CD8-positive, alpha-beta memory T cell (primary cell): ENCODE measurements at regions not wholly inside any gene's neighbourhood (a gene's known extent, or its start where the extent isn't known, plus 50 kb on each side); places are given as distances from the start of the nearest gene placed in this dataset.

Source experiments
- CTCF ChIA-PET: fragments of 350-600 bp; sonication (Branson Sonifier 250); formaldehyde crosslinking; loops from one replicate; lab custom pipeline; 2021; ENCODE audit warnings: antibody characterized with exemption; lab: Charles Lee
- POLR2A ChIA-PET: fragments of 350-600 bp; sonication (Branson Sonifier 250); formaldehyde crosslinking; loops from one replicate; lab custom pipeline; 2021; ENCODE audit warnings: antibody characterized with exemption; lab: Charles Lee
- DNase-seq, 5 donors: peaks; one replicate each; pipeline versions ENCODE4 v3.0.0 to v3.0.0-alpha.2; 2020 to 2022; ENCODE audit warnings: mixed read lengths in 1 of 5
- H3K27ac ChIP-seq: one replicate; pipeline ENCODE4 v1.7.0; 2013; ENCODE audit warnings: low read depth, mild to moderate bottlenecking, low read length, moderate library complexity
- H3K27me3 ChIP-seq: 2 replicates; pipeline ENCODE4 v1.7.0; 2013; ENCODE audit warnings: low read length, mild to moderate bottlenecking; ENCODE audit not compliant: insufficient read depth, poor library complexity, severe bottlenecking
- H3K36me3 ChIP-seq: 2 replicates; pipeline ENCODE4 v1.7.0; 2013; ENCODE audit warnings: mild to moderate bottlenecking, low read length, moderate library complexity; ENCODE audit not compliant: insufficient read depth
- H3K4me1 ChIP-seq: 2 replicates; pipeline ENCODE4 v1.7.0; 2013; ENCODE audit warnings: mild to moderate bottlenecking, low read length, moderate library complexity; ENCODE audit not compliant: insufficient read depth
- H3K4me3 ChIP-seq: 2 replicates; pipeline ENCODE4 v1.7.0; 2013; ENCODE audit warnings: mild to moderate bottlenecking, low read length
- H3K9me3 ChIP-seq: 2 replicates; pipeline ENCODE4 v1.7.0; 2013; ENCODE audit warnings: mild to moderate bottlenecking, low read length
- H3K27ac Mint-ChIP-seq, 8 donors: one replicate each; pipeline ENCODE4 v1.8.0; 2020 to 2021; ENCODE audit warnings: mixed read lengths in 8 of 8, mild to moderate bottlenecking in 6 of 8, inconsistent platforms in 3 of 8, moderate library complexity in 3 of 8
- H3K27me3 Mint-ChIP-seq, 2 donors: one replicate each; pipeline ENCODE4 v1.8.0; 2020 to 2021; ENCODE audit warnings: mixed read lengths in 2 of 2, mild to moderate bottlenecking in 1 of 2, moderate library complexity in 1 of 2
- H3K36me3 Mint-ChIP-seq, 3 donors: one replicate each; pipeline ENCODE4 v1.8.0; 2020 to 2021; ENCODE audit warnings: mixed read lengths in 3 of 3, inconsistent platforms in 1 of 3, mild to moderate bottlenecking in 1 of 3
- H3K4me1 Mint-ChIP-seq, 3 donors: one replicate each; pipeline ENCODE4 v1.8.0; 2020 to 2021; ENCODE audit warnings: mixed read lengths in 3 of 3, inconsistent platforms in 1 of 3, mild to moderate bottlenecking in 1 of 3
- H3K4me3 Mint-ChIP-seq, 7 donors: one replicate each; pipeline ENCODE4 v1.8.0; 2020 to 2021; ENCODE audit warnings: mixed read lengths in 7 of 7, mild to moderate bottlenecking in 6 of 7, moderate library complexity in 4 of 7, inconsistent platforms in 2 of 7
- H3K9me3 Mint-ChIP-seq, 5 donors: one replicate each; pipeline ENCODE4 v1.8.0; 2020 to 2022; ENCODE audit warnings: mixed read lengths in 5 of 5, mild to moderate bottlenecking in 3 of 5, moderate library complexity in 2 of 5, inconsistent platforms in 1 of 5

DNA sequence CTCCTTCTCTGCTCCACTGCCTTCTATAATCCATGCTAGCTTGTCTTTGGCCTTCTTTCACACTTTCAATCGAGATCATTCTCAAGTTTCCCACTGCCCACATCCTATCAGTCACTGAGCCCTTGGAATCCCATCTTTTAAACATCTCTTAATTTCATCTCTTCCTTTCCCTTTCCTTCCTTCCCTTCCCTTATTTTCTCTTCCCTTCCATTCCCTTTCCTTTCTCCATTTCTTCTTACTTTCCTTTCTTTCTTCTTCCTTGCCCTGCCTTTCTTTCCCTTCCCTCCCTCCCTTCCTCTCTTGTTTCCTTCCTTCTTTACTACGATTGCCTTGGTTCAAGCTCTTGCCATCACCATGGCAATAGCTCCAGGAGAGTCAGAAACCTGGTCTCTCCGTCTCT, 183.8 kb downstream of the EMP1 start:
- Mint-ChIP-seq H3K4me1 (no peaks in the 10 kb centered on the region), H3K4me3 (no peak overlapping the region), H3K9me3 (no peaks in the 10 kb centered on the region), H3K27ac (no peak overlapping the region), H3K36me3 (no peaks in the 10 kb centered on the region), H3K27me3 (peaks cover 4 to 10% of the 10 kb centered on the region in 2 donors)
- no peaks in the 10 kb centered on the region for H3K27me3 ChIP-seq
- POLR2A ChIA-PET, result no interaction called here
- no peak for DNase-seq
- H3K9me3 ChIP-seq, result no peaks in the 10 kb centered on the region
- no peaks in the 10 kb centered on the region for H3K4me1 ChIP-seq
- no peak overlapping the region for H3K4me3 ChIP-seq
- no peak overlapping the region for H3K27ac ChIP-seq
- CTCF ChIA-PET, result no interaction called here
- no peaks in the 10 kb centered on the region for H3K36me3 ChIP-seq

DNA sequence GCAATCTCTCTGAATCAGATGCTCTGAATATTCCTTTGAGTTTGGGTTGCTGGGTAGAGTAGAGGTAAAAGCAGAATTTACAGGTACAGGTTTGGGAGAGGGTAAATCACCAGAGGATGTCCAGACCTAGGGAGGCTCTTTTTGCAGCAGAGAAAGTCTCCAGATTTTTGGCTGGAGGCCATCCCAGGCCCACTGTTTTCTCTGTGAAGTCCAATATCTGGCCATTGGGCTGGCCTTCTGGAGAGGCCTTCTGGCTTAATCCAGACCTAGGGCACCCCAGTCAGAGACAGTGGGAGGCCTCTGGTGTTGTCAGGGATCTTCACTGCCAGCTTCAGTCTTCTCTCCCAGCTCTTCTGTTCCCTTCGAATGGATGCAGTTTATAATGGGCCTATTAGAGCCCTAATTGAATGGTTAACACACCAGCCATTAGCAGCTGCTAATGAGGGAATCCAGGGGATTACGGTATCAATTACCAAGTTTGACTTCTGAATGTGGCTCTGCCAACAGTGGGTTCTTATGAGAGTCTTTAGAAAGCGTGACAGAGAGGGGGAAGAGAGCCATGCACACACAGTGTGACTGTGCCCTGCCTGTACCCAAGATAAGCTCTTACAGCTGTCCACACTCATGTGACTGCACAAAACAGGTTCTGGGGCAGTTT, 183.1 kb downstream of the EMP1 start:
- Mint-ChIP-seq H3K27ac (no peak overlapping the region), H3K36me3 (no peaks in the 10 kb centered on the region), H3K9me3 (no peaks in the 10 kb centered on the region), H3K27me3 (peaks cover 4 to 8% of the 10 kb centered on the region in 2 donors), H3K4me1 (no peaks in the 10 kb centered on the region), H3K4me3 (no peak overlapping the region)
- ChIA-PET CTCF (no interaction called here), POLR2A (no interaction called here)
- Histone ChIP-seq H3K27me3 (no peaks in the 10 kb centered on the region), H3K4me1 (no peaks in the 10 kb centered on the region), H3K27ac (no peak overlapping the region), H3K36me3 (no peaks in the 10 kb centered on the region), H3K9me3 (no peaks in the 10 kb centered on the region), H3K4me3 (no peak overlapping the region)
- no peak for DNase-seq

DNA sequence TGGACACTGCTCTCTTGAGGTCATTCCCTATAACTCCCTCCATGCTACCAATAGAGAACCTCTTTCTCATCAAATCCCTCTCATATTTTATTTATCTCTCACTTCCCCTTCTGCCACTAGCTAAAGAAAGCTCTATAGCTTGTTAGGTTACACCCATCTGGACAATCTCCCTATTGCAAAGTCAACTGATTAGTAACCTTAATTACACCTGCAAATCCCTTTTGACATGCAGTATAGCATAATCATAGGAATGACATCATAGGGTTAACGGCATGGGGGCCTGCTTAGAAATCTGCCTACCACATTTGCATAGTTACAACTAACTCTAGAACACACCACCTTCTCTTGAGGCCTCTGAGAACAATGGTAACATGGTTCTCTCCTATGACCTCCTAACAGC, 181.2 kb downstream of the EMP1 start:
- Histone ChIP-seq H3K27me3 (no peaks in the 10 kb centered on the region), H3K27ac (no peak overlapping the region), H3K4me3 (no peak overlapping the region), H3K36me3 (no peaks in the 10 kb centered on the region), H3K4me1 (no peaks in the 10 kb centered on the region), H3K9me3 (no peaks in the 10 kb centered on the region)
- no peak overlapping the region for H3K4me3 Mint-ChIP-seq
- ChIA-PET POLR2A (no interaction called here), CTCF (no interaction called here)
- H3K36me3 Mint-ChIP-seq, result no peaks in the 10 kb centered on the region
- H3K27me3 Mint-ChIP-seq, result peaks cover 0 to 4% of the 10 kb centered on the region in 2 donors
- H3K9me3 Mint-ChIP-seq, result no peaks in the 10 kb centered on the region
- no peak overlapping the region for H3K27ac Mint-ChIP-seq
- H3K4me1 Mint-ChIP-seq, result no peaks in the 10 kb centered on the region
- DNase-seq, result no peak

DNA sequence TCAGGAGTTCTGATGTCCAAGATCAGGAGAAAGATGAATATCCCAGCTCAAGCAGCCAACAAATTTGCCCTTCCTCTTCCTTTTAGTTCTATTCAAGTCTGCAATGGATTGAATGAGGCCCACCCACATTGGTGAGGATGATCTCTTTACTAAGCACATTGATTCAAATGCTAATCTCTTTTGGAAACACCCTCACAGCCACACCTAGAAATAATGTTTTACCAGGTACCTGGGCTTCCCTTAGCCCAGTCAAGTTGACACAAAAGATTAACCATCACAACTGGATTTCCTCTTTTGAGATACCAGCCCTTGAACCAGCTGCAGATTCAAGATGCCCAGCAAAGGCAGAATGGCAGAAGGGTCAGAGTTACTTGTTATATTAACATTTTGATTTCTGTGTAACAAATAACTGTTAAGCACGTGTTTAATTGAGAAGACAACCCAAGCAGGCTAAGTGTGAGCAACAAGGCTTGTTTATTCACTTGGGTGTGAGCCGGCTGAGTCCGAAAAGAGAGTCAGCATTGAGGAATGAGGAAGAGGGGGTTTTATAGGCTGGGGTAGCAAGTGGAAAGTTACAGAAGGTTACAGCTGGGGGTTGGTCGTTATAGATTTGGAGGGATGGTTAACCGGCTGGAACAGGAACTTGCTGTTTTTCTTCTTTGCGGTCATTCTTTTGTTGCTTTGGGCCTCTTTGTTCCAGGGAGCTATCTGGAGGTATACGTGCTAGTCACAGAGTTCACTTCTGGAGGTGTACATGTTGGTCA, 180.3 kb downstream of the EMP1 start:
- ChIA-PET CTCF (no interaction called here), POLR2A (no interaction called here)
- Histone ChIP-seq H3K9me3 (no peaks in the 10 kb centered on the region), H3K4me3 (no peak overlapping the region), H3K27me3 (no peaks in the 10 kb centered on the region), H3K27ac (no peak overlapping the region), H3K36me3 (no peaks in the 10 kb centered on the region), H3K4me1 (no peaks in the 10 kb centered on the region)
- no peaks in the 10 kb centered on the region for H3K4me1 Mint-ChIP-seq
- H3K9me3 Mint-ChIP-seq, result no peaks in the 10 kb centered on the region
- H3K36me3 Mint-ChIP-seq, result no peaks in the 10 kb centered on the region
- no peak for DNase-seq
- H3K27me3 Mint-ChIP-seq, result peaks cover 0 to 2% of the 10 kb centered on the region in 2 donors
- H3K4me3 Mint-ChIP-seq, result no peak overlapping the region
- H3K27ac Mint-ChIP-seq, result no peak overlapping the region

DNA sequence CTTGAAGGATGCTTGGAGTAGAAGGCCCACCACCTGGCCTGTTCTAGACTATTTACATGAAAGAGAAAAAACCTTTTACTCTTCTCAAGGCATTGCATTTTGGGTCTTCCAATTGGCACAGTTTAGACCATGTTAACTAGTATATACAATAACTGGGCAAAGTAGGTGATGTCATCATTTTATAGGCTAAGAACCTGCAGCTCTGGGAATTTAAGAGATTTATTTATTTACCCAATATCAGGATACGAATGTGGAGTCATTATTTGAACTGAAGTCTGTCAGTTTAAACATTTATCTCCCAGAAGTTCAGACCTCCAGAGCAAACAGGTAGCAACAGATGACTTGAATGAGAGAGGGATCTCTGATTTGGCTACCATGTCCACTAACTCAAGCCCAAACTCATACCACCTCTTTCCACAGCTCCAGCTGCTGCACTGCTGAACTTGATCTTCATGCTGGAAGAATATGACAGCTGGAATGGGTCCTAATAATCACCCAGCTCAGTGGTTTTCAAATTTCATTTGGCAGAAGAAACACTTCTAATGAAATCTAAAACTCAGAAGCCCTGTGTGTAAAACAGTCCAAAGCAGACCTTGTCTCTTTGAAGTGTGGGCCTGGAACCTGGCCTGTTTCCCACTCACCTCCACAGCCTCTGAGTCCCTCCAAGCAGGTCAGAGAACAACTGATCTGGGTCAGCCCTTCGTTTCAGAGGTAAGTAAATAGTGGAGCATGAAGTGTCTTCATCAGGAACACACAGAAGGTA, 179.2 kb downstream of the EMP1 start:
- CTCF ChIA-PET, result interaction anchor here (1.2 kb wide), 1 partner anchor 14 kb away, joined by 3 read pairs; no protein-coding TSS in a partner anchor
- Mint-ChIP-seq H3K4me3 (no peak overlapping the region), H3K9me3 (no peaks in the 10 kb centered on the region), H3K4me1 (no peaks in the 10 kb centered on the region), H3K27ac (no peak overlapping the region), H3K27me3 (peaks cover 1 to 2% of the 10 kb centered on the region in 2 donors), H3K36me3 (no peaks in the 10 kb centered on the region)
- POLR2A ChIA-PET, result no interaction called here
- Histone ChIP-seq H3K9me3 (no peaks in the 10 kb centered on the region), H3K4me1 (no peaks in the 10 kb centered on the region), H3K4me3 (no peak overlapping the region), H3K27me3 (no peaks in the 10 kb centered on the region), H3K36me3 (no peaks in the 10 kb centered on the region), H3K27ac (no peak overlapping the region)
- DNase-seq, result no peak

DNA sequence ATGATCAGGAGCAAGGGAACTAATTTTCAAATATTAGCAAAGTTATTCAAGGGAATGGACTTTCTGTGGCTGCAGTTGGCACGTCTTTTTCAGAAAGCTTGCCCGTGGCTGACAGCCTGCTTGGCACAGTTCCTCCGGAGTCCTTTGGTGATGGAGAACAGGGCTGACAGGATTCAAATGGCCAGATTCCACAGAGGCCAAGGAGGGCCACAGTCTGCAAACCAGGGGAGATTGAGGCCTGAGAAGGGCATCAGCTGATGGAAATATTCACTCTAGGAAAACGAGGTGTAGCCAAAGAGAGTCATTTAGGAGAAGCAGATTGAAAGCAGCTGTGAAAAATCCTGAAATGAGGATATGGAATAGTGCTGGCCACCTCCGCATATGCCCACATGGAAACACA, 178.3 kb downstream of the EMP1 start:
- POLR2A ChIA-PET, result no interaction called here
- Histone ChIP-seq H3K36me3 (no peaks in the 10 kb centered on the region), H3K27me3 (no peaks in the 10 kb centered on the region), H3K4me1 (no peaks in the 10 kb centered on the region), H3K4me3 (no peak overlapping the region), H3K27ac (no peak overlapping the region), H3K9me3 (no peaks in the 10 kb centered on the region)
- Mint-ChIP-seq H3K9me3 (no peaks in the 10 kb centered on the region), H3K27ac (no peak overlapping the region), H3K27me3 (peaks cover 2 to 4% of the 10 kb centered on the region in 2 donors), H3K4me3 (no peak overlapping the region), H3K4me1 (no peaks in the 10 kb centered on the region), H3K36me3 (no peaks in the 10 kb centered on the region)
- CTCF ChIA-PET, result interaction anchor here (1.2 kb wide), 1 partner anchor 13 kb away, joined by 3 read pairs; no protein-coding TSS in a partner anchor
- DNase-seq, result no peak

DNA sequence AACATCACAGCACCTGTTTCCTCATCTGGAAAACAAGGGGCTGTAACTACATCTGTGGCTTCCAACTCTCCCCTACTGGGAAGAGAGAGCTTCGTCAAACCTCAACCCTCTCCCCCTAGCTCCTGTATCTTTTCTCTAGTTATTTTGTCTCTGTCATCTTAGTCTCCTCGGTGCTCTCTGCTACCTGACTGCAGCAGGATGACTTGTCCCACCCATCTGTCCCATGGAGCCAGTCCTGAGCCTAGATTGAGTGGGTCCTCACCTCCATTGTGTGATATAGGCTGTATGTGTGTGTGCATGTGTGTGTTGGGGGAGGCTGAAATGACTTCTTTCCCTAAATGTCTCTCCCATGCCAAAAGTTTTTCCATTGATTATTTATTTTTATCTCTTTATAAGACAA, 177.3 kb downstream of the EMP1 start:
- Mint-ChIP-seq H3K36me3 (no peaks in the 10 kb centered on the region), H3K4me1 (no peaks in the 10 kb centered on the region), H3K4me3 (no peak overlapping the region), H3K27me3 (peaks cover 2 to 4% of the 10 kb centered on the region in 2 donors), H3K27ac (no peak overlapping the region), H3K9me3 (no peaks in the 10 kb centered on the region)
- Histone ChIP-seq H3K36me3 (no peaks in the 10 kb centered on the region), H3K4me1 (no peaks in the 10 kb centered on the region), H3K27ac (no peak overlapping the region), H3K9me3 (no peaks in the 10 kb centered on the region), H3K4me3 (no peak overlapping the region), H3K27me3 (no peaks in the 10 kb centered on the region)
- ChIA-PET CTCF (no interaction called here), POLR2A (no interaction called here)
- DNase-seq, result no peak

DNA sequence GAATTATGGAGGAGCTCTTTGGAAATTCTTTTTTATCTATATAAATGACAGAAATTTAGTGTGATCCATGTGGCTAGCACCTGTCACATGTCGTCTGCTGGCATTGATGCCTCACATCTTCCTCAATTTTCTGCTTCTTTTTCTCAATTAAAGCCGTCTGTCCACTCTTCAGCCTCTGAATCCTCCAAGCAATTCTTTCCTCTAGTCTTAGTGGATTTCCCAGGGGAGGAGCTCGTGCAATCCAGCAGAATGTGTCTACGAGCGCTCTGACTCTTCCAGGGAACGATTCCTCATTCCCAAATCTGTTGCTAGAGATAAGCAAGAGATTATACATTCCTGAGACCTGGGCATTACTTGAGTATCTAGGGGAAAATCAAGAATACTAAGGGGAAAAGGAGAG, 176.6 kb downstream of the EMP1 start:
- Histone ChIP-seq H3K27me3 (no peaks in the 10 kb centered on the region), H3K27ac (no peak overlapping the region), H3K4me3 (no peak overlapping the region), H3K36me3 (no peaks in the 10 kb centered on the region), H3K9me3 (no peaks in the 10 kb centered on the region), H3K4me1 (no peaks in the 10 kb centered on the region)
- DNase-seq, result no peak
- Mint-ChIP-seq H3K4me1 (no peaks in the 10 kb centered on the region), H3K9me3 (no peaks in the 10 kb centered on the region), H3K27me3 (peaks cover 2 to 4% of the 10 kb centered on the region in 2 donors), H3K27ac (no peak overlapping the region), H3K36me3 (no peaks in the 10 kb centered on the region), H3K4me3 (no peak overlapping the region)
- ChIA-PET CTCF (no interaction called here), POLR2A (no interaction called here)
